GM04503 (cell line): ENCODE measurements at regions not wholly inside any gene's neighbourhood (a gene's known extent, or its start where the extent isn't known, plus 50 kb on each side); places are given as distances from the start of the nearest gene placed in this dataset.

ENCODE experiments used
- DNase-seq: peaks from one replicate; pipeline ENCODE4 v3.0.0-alpha.2; 2012; ENCODE audit warnings: low read depth

DNA sequence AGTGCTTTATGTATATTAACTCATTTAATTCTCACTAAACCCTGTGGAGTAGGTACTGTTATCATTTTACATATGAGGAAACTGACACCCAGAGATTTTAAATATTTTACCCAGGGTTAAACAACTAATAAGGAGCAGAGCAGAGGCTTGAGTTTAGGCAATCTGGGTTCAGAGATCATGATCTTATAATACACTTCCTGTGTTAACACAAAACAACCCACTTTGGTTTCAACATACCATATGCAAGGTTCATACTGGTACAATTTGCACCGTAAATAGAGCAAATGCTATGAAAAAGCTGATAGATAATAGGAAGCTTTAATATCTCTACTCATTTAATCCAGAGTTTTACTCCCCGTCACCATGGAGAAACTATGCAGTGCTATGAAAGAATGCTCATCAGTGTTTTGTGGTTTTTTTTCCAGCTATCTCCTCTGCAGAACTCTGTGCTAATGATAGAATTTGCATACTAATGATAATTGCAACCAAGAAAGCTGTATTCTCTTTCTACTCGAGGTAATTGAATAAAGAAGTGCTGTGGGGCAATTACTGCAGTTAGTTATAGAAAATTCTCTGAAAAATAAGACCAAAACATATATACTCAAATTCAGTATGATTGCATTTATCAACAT lies 138.8 kb upstream of the MAP9 start:
- no peak for DNase-seq

DNA sequence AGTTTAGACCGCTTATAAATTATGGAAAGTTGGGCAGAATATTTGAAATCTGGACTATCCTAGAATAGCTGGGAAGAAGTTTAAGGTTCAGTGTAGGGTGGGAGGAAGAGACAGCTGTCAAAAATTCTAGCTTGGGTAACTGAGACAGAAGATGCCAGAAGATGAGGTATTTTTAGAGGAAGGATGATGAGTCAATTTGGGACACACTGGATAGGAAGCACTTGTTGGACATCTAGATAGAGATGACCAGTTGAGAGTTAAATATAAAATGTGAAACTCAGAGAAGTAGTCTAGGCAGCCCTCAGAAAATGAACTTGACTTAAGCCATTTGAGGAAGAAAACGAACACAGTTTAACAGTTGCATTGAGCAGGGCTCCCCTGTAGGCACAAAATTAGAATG lies 137.9 kb upstream of the MAP9 start:
- no peak for DNase-seq

DNA sequence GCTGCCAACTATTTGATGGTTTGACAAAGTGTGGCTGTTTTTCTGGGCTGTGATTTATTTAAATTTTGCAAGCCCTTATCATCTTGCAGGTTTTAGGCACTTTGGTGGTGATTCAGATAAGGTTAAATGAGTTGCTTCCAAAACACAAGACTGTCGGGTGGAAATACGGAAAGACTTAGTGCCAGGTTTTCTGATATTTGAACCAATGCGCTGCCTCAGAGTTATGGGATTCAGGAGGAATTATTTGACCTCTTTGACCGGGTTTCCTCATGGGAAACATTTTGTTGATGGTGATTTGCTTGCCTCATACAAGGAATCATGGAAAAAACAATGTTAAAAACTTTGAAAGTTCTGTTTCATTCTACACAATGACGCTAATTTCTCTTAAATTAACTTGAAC lies 136.1 kb upstream of the MAP9 start:
- DNase-seq, result no peak

DNA sequence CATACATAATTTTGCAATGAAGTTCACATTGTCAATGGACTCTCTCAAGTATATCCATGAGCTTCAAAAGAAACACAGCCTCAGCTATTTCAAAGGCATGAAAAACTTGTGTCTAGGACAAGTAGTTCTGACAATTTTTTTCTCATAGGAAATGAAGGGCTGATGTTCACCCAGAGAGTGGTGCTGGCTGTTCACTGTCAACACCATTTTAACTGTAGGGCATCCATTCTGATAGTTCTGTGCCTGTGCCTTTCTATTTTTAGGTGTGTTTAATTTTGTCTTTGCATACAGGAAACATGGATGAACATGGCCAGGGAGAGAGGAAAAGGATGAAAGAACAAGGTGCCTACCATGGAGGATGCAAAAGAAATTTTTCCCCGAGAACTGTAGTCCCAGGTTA lies 135.3 kb upstream of the MAP9 start:
- no peak for DNase-seq

DNA sequence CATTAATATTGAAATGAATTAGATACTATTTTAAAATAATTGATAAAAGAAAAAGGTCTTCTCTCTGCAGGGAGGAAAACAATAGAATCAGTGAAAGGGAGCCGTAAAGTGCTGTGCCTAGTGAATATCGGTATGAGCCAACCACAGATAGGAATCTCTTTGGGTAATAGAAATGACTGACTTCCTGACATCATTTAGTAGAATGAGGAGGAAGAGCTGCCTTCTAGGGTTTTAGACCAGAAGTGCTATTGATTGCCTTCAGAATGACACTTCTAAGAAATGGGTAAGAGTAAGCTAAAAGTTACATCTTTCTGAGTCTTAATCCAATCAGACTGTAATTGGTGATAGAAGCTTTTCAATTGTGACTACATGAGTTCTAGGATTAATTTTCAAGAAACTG lies 134.0 kb upstream of the MAP9 start:
- DNase-seq, result no peak

DNA sequence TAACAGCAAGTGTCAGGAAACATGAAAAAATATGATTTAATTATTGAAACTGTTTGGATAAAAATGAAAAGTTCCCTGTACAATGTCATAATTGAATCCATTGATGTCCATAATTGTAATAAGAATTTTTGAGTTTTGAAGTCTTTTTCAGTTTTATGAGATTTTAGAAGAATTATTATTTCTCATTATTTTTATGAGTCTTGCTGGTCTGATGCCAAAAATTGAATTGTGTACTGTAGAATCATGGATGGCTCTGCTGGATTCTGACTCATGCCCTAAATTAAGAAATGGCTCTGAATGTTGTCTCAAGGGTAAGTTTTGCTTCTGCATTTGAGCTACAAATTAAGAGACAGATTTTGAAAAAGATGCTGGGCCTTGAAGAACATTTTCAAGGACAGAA lies 132.8 kb upstream of the MAP9 start:
- no peak for DNase-seq

DNA sequence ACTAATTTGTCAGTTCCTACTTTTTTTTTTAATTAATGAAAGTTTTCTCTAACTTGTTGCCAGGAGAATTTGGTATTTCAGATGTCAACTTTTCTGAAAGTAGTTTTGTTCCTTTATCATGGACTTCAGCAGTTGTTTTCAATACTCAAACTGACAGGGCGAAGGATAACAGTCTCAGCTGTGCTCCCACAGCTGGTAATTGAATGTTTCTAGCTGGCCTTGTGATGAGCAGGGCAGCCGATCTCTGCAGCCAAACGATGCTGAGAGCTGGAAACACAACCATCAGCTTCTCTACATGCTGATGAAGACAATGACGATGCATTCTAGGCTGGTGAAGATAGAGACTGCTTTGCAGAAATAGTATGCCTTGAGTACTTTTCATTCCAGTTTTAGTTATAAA lies 130.0 kb upstream of the MAP9 start:
- DNase-seq, result no peak

DNA sequence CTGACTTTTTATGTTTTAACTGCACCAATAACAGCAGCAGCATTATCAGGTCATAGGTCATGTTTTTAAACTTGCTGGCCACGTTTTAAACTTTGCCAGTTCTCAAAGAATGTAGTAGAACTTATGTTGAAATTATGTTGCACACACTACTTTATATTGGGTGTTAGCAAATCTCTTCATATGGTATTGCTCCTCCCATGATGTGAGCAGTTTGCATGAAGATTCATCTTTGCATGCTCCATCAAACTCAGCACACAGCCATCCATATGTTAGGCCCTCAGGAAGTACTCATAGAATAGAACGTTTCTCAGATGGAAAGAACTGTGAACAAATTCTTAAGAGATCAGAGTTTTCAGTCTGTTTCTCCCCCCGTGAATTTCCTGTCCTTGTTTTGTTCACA lies 128.6 kb upstream of the MAP9 start:
- no peak for DNase-seq

DNA sequence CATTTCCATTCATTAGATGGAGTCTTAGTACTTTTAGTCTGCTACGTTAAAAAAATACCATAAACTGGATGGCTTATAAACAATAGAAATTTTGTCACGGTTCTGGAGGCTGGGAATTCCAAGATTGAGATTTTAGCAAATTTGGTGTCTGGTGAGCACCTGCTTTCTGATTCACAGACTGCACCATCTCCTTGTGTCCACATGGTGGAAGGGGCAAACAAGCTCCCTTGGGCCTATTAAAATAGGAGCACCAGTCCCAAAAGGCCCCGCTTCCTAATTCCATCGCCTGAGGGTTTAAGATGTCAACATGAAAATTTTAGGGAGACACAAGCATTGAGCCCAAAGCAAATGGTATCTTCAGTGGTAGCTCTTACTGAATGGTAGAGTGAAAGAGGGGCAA lies 120.5 kb upstream of the MAP9 start:
- DNase-seq, result no peak

DNA sequence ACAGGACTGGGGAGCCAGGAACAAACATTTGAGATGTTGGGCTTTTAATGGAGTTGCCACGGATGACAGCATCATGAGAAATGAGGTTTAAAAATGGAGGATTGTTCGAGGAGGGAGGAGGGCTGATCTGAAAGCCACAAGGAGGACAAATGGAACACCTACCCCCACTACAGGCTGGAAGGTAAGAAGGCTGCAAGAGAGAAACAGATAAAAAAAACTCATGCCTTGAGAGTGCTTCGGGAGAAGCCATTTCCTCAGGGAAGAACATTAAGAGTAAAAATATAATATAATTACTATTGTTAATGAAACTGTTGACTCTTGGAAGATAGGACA lies 119.5 kb upstream of the MAP9 start:
- no peak for DNase-seq

DNA sequence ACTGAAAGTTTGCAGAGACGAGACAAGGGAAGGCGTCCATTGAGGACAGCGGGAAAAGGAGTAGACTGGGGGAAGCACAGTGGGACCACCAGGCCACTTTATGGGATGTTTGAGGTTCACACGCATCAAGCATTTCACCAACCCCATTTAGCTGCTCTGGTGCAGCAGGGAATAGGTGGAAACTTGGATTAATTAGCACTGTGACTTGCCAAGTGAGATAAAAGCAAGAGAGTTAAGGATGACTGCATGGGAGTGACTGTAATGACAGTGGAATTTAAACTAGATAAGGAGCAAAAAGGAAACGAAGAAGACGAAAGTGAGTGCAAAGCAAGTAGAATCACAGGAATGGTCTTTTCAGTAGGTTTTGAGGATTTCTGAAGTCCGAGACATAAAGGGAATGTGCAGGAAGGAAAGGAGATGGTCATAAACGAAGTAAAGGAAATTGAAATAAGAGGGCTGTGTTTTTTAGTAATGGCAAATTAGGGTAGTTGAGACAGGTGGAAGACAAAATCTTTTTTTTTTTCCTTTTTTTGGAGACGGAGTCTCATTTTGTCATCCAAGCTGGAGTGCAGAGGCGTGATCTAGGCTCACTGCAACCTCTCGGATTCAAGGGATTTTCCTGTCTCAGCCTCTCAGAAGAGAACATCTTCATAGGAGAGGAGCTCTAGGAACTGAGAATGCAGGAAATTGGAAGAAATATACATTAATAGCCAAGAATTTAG lies 119.0 kb upstream of the MAP9 start:
- DNase-seq, result no peak

DNA sequence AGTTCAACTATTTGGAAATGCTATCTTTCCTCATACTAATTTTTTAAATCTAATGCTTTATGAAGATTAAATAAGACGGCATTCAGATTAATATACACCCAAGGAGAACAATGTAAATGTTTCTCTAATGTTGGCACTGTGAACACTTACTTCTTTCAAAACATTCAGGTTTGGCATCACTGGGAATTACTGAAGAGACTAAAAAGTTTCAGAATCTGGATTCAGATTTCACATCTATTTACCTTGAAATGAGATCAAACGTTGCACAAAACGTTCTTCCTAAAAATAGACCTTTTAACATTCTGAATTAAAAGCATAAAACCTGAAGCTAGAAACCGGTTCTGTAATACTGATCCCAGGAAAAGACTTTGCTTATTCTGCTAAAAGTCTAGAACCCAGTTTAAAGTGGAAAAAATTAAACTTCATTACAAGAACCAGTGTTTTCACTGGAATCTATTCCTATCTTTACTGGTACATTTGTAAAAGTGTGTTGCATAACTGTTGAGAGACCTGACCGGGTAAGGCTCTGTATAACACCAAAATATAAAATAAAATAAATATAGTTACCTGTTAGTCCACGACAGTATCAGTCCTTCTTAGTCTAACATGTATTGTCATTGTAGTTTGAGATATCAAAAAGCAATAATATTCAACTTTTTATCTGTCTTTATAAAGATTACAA lies 117.4 kb upstream of the MAP9 start:
- DNase-seq, result no peak

DNA sequence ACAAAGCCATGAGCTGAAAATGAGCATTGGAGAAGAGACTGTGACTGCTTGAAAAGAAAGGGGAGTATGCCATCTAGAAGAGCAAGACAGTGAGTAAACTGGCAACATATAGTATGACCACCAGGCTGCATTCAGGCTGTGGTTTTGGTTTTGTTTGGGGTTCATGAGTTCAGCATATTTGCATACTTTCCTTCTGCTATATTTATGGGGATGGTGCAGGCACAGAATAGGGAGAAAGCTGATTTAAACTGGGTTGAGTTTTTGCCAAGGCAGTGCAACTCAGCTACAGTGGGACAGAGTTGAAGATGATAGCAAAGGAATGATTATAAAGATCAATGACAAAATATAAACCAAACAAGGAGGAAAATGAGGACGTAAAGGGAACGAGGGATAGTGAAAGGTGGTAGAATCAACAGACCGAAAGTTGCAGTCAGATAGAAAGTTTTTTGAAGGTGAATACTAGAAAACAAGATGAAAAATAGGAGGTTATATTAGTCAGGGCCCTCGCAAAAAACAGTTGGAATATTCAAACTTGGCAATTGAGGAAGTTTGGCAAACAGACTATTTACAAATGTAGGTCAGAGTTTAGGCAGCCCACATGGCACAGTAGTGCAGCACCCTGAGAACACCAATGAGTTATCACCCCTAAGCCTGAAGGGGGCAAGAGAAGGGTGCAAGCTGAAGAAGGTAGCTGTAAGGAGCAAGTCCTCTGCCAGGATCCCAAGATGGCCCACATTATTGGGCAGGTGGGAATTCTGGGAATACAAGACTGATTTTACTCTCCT lies 114.8 kb upstream of the MAP9 start:
- no peak for DNase-seq

DNA sequence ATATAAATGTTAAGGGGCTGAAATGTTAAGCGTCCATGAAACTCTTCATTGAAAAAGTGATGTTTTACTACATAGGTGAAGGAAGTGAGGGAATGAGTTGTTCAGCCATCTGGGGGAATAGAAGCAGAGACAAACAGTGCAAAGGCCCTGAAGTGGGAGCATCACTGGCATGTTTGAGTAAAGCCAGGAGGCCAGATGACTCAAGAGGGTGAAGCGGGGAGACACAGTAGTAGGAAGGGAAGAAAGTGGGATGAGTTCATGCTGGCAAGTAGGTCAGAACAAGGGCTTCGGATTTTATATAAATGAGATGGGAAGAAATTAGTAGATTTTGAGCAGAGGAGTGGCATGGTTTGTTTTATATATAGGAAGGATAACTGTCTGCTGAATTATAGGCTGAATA lies 112.5 kb upstream of the MAP9 start:
- DNase-seq, result no peak

DNA sequence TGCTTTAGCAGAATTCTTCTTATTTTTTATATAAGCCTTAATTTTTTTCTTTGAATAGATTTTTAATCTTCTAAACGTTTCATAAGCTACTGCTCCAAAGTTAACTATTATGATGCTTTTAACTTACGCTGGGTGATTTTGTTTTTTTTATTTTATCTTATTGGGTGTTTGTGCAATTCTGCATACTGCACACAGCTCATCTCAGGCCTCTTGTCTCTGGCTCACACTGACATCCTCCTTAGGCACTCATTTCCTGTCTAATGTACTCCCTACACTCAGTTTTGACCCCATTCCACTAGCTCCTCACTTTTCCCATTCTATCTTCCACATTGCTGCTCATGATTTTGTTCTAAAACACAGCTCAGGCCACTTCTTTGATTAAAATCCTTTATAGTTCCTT lies 111.9 kb upstream of the MAP9 start:
- DNase-seq, result no peak

DNA sequence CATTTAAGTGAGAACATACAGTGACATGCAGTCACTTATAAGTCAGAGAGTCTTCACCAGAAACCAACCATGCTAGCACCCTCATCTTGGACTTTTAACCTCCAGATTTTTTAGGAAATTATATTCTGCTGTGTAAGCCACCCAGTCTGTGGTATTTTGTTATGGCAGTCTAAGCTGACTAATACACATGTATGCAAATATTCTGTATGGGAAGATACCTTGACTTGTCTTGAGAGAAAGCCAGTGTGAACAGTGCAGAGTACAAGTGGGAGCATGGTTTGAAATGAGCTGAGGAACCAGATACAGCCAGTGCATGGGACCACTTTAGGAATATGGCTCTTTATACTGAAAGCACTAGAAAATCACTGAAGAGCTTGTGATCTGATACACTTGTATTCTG lies 110.4 kb upstream of the MAP9 start:
- DNase-seq, result no peak

DNA sequence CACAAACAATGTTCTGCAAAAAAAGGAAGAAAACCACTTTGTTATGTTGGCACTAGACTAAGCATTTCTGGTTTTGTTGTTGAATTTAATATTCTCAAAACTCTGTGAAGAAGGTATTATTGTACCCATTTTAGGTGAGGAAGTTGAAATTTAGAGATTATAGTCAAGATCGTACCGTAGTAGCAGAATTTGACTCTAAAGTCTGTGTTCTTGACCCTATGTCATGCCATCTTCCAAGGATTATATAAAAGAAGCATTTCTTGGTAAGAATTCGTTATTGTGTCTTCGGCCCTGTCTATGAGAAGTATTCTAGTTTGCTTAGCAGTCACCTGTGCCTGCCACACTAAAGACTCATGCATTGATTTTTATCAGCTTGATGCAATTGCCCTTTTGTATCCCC lies 104.4 kb upstream of the MAP9 start:
- DNase-seq, result no peak

DNA sequence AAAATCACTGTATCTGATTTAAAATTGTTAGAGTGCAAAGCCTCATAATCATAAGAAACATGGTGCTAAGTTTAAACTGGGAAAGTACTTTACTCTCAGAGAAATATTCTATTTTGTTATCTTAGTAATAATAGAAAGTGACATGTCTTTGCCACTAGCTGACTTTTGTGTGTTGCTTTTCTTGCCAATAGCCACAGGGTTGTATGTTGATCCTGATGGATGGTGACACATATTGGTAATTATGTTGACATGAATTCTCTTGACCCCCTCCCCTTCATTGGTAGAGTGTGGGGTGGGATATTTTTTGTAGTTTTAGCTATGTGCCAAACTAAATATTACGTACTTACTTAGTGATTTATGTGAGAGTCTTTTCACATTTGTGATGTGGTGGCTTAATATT lies 103.1 kb upstream of the MAP9 start:
- DNase-seq, result no peak

DNA sequence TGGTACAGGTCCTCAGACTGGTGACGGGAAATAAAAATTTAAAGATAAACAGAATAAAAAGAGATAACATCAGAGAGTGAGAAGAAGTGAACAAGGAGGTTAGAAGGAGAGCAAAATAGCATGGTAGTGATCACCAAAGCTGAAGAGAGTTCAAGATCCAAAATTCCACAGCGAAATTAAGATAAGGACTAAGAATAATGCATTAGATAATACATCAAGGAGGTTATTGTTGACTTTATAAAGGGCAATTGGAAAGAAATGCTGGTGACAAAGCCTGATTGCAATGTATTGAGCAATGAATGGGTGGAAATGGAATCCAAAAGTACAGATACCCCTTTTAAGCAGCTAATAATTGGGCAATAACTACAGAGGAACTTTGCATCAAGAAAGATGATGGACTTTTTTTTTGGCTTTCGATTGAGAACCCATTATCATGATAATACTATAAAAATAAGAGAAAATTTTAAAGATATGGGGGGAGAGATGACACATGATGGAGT lies 101.6 kb upstream of the MAP9 start:
- DNase-seq, result no peak

DNA sequence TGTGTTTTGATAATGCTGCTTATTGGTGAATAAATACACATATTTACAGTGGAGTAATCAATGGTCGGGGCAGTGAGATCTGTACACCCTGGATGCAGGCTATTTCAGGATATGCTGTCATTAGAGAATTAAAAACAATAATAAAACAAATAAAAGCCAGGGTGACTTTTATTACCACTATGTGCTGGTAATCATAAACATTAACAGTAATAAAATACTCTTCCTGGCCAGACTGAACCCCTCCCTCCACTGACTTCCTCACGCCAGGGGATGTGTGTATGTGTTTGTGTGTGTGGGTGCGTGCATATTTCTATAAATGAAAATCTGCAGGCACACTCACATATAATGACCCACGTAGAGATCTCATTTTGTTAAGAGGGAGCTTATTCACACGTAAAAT lies 98.0 kb upstream of the MAP9 start:
- DNase-seq, result no peak

DNA sequence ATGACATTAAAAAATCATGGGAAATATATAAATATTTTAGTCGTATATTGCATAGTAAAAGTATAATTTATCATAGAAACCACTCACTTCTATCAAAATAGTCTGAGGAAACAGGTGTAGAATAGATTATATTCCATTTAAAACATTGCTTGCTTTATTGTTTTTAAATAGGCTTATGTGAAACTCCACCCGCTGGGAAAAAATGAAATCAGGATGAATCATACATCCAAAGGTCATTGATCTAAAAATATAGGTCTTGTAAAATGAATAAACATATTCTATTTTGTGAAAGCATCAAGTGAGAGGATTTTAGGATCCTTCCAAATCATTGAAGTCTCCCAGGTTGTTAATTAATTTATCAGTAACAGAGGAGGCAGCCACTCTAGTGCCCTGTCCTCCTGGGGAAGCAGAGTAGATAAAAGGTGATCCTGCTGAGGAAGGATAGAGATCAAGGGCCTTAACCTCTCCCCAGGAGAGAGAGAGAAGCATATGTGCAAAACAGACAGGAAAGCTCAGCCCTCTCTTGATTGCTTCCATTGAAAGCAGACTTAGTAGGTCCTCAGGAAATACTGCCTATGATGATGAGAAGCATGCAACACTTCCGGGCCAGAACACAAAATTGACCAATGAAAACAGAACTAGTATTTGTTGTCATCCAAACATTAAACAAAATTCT lies 96.8 kb upstream of the MAP9 start:
- DNase-seq, result no peak

DNA sequence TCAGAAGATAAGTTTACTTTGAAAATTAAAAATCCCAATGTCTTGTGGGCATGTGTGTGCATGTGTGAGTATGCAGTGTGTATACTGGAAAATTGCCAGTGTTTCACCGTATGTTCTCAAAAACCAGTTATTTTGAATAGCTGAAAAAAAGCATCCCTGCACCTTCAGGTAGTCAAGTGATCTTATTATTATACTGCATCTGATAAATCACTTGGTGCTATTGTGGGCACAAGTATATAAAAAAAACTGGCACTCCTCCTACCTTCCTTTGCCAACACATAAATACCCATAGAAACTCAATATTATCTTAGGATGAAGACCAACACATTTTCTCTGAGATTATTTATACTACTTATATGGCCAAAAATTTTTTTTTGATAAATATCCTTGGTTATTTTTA lies 91.5 kb upstream of the MAP9 start:
- DNase-seq, result no peak
